HCT116 (cell line): ENCODE measurements at regions not wholly inside any gene's neighbourhood (a gene's known extent, or its start where the extent isn't known, plus 50 kb on each side); places are given as distances from the start of the nearest gene placed in this dataset.

ENCODE experiments used
- ATAC-seq: fragments of 200-7000 bp; cut with Tn5 transposase; 2 replicates; pipeline ENCODE4 v1.9.1; 2020; ENCODE audit warnings: mild to moderate bottlenecking, moderate library complexity
- BruUV-seq: library from RNA; stranded (reverse); fragments of 400-500 nt; replicated peaks from 2 replicates; lab custom pipeline; 2021; lab: Mats Ljungman, UMichigan
- CTCF ChIA-PET: fragments of 300-600 bp; sonication (Branson Sonifier 250); formaldehyde crosslinking; loops from one replicate; lab custom pipeline; 2021; ENCODE audit warnings: antibody characterized with exemption; lab: Charles Lee
- POLR2A ChIA-PET: fragments of 300-600, 350-600 bp; sonication (Branson Sonifier 250); formaldehyde crosslinking; loops from one replicate; lab custom pipeline; 2021; ENCODE audit warnings: antibody characterized with exemption; lab: Charles Lee
- RAD21 ChIA-PET, 2 experiments: fragments of 300-600 bp; sonication (Branson Sonifier 250); formaldehyde crosslinking; loops; one replicate each; lab custom pipeline; 2023; ENCODE audit warnings: low total read pairs in 2 of 2; ENCODE audit not compliant: uncharacterized antibody in 2 of 2, unreplicated experiment in 2 of 2, low non-redundant PET in 1 of 2; lab: Charles Lee
- DNase-seq: peaks from one replicate; pipeline ENCODE4 v3.0.0-alpha.2; 2010; ENCODE audit warnings: low read depth, low spot score
- H2AFZ ChIP-seq: fragments of 200-600 bp; shearing (Covaris generic), sonication (generic); 2 replicates; pipeline ENCODE4 v1.6.1; 2017; ENCODE audit warnings: low read depth, mixed run types, mixed read lengths, antibody characterized with exemption, low read length; ENCODE audit not compliant: poor library complexity, severe bottlenecking
- H3K27ac ChIP-seq: 2 replicates; pipeline ENCODE4 v1.5.1; 2012; ENCODE audit warnings: low read depth, low read length
- H3K27me3 ChIP-seq: fragments of 200-600 bp; sonication (generic); 2 replicates; pipeline ENCODE4 v1.6.1; 2016; ENCODE audit warnings: mixed run types, low read length, mixed read lengths; ENCODE audit not compliant: insufficient read depth
- H3K36me3 ChIP-seq, 2 experiments: fragments of 200-500 bp in 1 of 2; fragments of 200-600 bp in 1 of 2; sonication (Bioruptor generic) in 1 of 2; sonication (generic) in 1 of 2; 2 replicates each; pipeline versions ENCODE4 v1.5.1 to v1.6.1; 2014 to 2016; ENCODE audit warnings: low read length in 2 of 2, inconsistent platforms in 1 of 2, mixed read lengths in 1 of 2, mixed run types in 1 of 2; ENCODE audit not compliant: insufficient read depth in 2 of 2, control insufficient read depth in 1 of 2
- H3K4me1 ChIP-seq, 2 experiments: fragments of 200-600 bp in 1 of 2; sonication (generic) in 1 of 2; 2 replicates each; pipeline versions ENCODE4 v1.5.1 to v1.6.1; 2012 to 2017; ENCODE audit warnings: low read length in 2 of 2, inconsistent platforms in 1 of 2, mild to moderate bottlenecking in 1 of 2, mixed read lengths in 1 of 2, mixed run types in 1 of 2, moderate library complexity in 1 of 2; ENCODE audit not compliant: insufficient read depth in 2 of 2, control insufficient read depth in 1 of 2
- H3K4me2 ChIP-seq: fragments of 200-600 bp; sonication (generic); 2 replicates; pipeline ENCODE4 v1.6.1; 2017; ENCODE audit warnings: mixed run types, low read length, mixed read lengths
- H3K4me3 ChIP-seq, 2 experiments: fragments of 200-600 bp in 1 of 2; sonication (generic) in 1 of 2; replicated peaks in 1 of 2; 2 replicates each; pipeline ENCODE4 v1.5.1; 2011 to 2016; ENCODE audit warnings: low read length in 2 of 2, control low read depth in 1 of 2, low read depth in 1 of 2, mild to moderate bottlenecking in 1 of 2, mixed read lengths in 1 of 2, mixed run types in 1 of 2
- H3K79me2 ChIP-seq: fragments of 200-600 bp; sonication (generic); 2 replicates; pipeline ENCODE4 v1.6.1; 2017; ENCODE audit warnings: mild to moderate bottlenecking, mixed run types, low read length, moderate library complexity, mixed read lengths; ENCODE audit not compliant: insufficient read depth
- H3K9ac ChIP-seq: fragments of 200-600 bp; sonication (generic); 2 replicates; pipeline ENCODE4 v1.6.1; 2016; ENCODE audit warnings: low read length, mixed read lengths
- H3K9me2 ChIP-seq: fragments of 200-600 bp; sonication (generic), shearing (Covaris generic); 2 replicates; pipeline ENCODE4 v1.6.1; 2017; ENCODE audit warnings: mixed run types, mild to moderate bottlenecking, moderate library complexity; ENCODE audit not compliant: insufficient read depth
- H3K9me3 ChIP-seq, 2 experiments: fragments of 200-500 bp in 1 of 2; fragments of 200-600 bp in 1 of 2; sonication (Bioruptor generic) in 1 of 2; sonication (generic) in 1 of 2; 2 replicates each; pipeline ENCODE4 v1.6.1; 2014 to 2017; ENCODE audit warnings: low read length in 2 of 2, mixed read lengths in 2 of 2, inconsistent platforms in 1 of 2, low read depth in 1 of 2, mild to moderate bottlenecking in 1 of 2, mixed run types in 1 of 2, moderate library complexity in 1 of 2; ENCODE audit not compliant: control insufficient read depth in 1 of 2, insufficient read depth in 1 of 2
- H4K20me1 ChIP-seq: fragments of 200-600 bp; sonication (generic), shearing (Covaris generic); 2 replicates; pipeline ENCODE4 v1.6.1; 2017; ENCODE audit warnings: mixed run types, mild to moderate bottlenecking, moderate library complexity; ENCODE audit not compliant: insufficient read depth
- EGR1 ChIP-seq: IDR thresholded peaks from 2 replicates; pipeline ENCODE4 v1.6.1; 2012; ENCODE audit warnings: low read depth
- ELF1 ChIP-seq: IDR thresholded peaks from 2 replicates; pipeline ENCODE4 v1.6.1; 2012; ENCODE audit warnings: low read depth, borderline replicate concordance
- EZH2 ChIP-seq: fragments of 200-600 bp; sonication (generic); IDR thresholded peaks from 2 replicates; pipeline ENCODE4 v1.6.1; 2017; ENCODE audit warnings: antibody characterized with exemption, mixed run types
- EZH2phosphoT487 ChIP-seq: fragments of 200-600 bp; IDR thresholded peaks from 2 replicates; pipeline ENCODE4 v1.6.1; 2018; ENCODE audit warnings: antibody characterized with exemption, borderline replicate concordance
- JUND ChIP-seq: IDR thresholded peaks from 2 replicates; pipeline ENCODE4 v1.6.1; 2012
- POLR2A ChIP-seq: IDR thresholded peaks from 2 replicates; pipeline ENCODE4 v1.7.0; 2011; ENCODE audit warnings: borderline replicate concordance; ENCODE audit not compliant: insufficient read depth, insufficient read length; ENCODE audit errors: extremely low read depth
- POLR2AphosphoS5 ChIP-seq: IDR thresholded peaks from 2 replicates; pipeline ENCODE4 v1.6.1; 2011; ENCODE audit warnings: mild to moderate bottlenecking, low read depth, low read length, moderate library complexity
- SP1 ChIP-seq: IDR thresholded peaks from 2 replicates; pipeline ENCODE4 v1.6.1; 2012; ENCODE audit warnings: low read depth
- SRF ChIP-seq: IDR thresholded peaks from 2 replicates; pipeline ENCODE4 v1.6.1; 2012; ENCODE audit warnings: low read depth
- YY1 ChIP-seq: IDR thresholded peaks from 2 replicates; pipeline ENCODE4 v1.6.1; 2011; ENCODE audit warnings: low read length, low read depth, moderate library complexity, mild to moderate bottlenecking; ENCODE audit not compliant: insufficient replicate concordance; ENCODE audit errors: extremely low read depth
- ZNF274 ChIP-seq: fragments of 200-500 bp; sonication (Bioruptor generic); IDR thresholded peaks from 2 replicates; pipeline ENCODE4 v1.6.1; 2014; ENCODE audit warnings: mild to moderate bottlenecking, low read depth, low read length, inconsistent platforms
- intact Hi-C: fragments of 100-400 bp; cut with micrococcal nuclease; formaldehyde crosslinking; loops from 2 replicates; pipeline ENCODE4 v1.10.0; 2022
- TF ChIP-seq, protein P1 (sequence below): IDR thresholded peaks from 2 replicates; pipeline ENCODE4 v1.6.1; 2012; ENCODE audit warnings: low read depth

DNA sequence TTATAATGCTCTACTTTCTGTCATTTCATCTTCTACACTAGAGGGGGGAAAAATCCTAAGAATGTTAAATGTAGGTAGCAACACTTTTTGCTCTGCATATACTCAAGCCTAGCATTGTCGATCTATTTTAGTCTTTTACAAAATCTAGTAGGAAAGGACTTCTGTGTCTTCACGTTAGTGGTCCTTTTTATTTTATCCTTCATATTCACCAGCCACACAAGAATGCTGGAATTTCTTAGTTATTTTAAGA, 253.0 kb upstream of the FLRT2 start:
- no peaks in the 10 kb centered on the region; the same call in 1 of the 2 replicates for H4K20me1 ChIP-seq
- H3K4me2 ChIP-seq, result no peak overlapping the region
- H3K4me3 ChIP-seq, result no peak overlapping the region
- peaks cover 15% of the 10 kb centered on the region in 2 experiments; a peak in 2 of 4 replicates for H3K9me3 ChIP-seq
- intact Hi-C loops, result no loop called here
- ATAC-seq (no peak), DNase-seq (no peak)
- TF ChIP-seq ELF1 (no peak), POLR2AphosphoS5 (no peak), ZNF274 (no peak), JUND (no peak), POLR2A (no peak), EZH2phosphoT487 (no peak), SP1 (no peak), EZH2 (no peak), SRF (no peak), EGR1 (no peak), YY1 (no peak)
- TF ChIP-seq, protein P1, sequence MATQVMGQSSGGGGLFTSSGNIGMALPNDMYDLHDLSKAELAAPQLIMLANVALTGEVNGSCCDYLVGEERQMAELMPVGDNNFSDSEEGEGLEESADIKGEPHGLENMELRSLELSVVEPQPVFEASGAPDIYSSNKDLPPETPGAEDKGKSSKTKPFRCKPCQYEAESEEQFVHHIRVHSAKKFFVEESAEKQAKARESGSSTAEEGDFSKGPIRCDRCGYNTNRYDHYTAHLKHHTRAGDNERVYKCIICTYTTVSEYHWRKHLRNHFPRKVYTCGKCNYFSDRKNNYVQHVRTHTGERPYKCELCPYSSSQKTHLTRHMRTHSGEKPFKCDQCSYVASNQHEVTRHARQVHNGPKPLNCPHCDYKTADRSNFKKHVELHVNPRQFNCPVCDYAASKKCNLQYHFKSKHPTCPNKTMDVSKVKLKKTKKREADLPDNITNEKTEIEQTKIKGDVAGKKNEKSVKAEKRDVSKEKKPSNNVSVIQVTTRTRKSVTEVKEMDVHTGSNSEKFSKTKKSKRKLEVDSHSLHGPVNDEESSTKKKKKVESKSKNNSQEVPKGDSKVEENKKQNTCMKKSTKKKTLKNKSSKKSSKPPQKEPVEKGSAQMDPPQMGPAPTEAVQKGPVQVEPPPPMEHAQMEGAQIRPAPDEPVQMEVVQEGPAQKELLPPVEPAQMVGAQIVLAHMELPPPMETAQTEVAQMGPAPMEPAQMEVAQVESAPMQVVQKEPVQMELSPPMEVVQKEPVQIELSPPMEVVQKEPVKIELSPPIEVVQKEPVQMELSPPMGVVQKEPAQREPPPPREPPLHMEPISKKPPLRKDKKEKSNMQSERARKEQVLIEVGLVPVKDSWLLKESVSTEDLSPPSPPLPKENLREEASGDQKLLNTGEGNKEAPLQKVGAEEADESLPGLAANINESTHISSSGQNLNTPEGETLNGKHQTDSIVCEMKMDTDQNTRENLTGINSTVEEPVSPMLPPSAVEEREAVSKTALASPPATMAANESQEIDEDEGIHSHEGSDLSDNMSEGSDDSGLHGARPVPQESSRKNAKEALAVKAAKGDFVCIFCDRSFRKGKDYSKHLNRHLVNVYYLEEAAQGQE, result no peak
- H3K9ac ChIP-seq, result no peak overlapping the region
- H3K27me3 ChIP-seq, result no peaks in the 10 kb centered on the region
- H3K27ac ChIP-seq, result no peak overlapping the region
- H3K36me3 ChIP-seq, result no peaks in the 10 kb centered on the region
- ChIA-PET POLR2A (no interaction called here), RAD21 (no interaction called here), CTCF (no interaction called here)
- no TSS peak for BruUV-seq
- H3K4me1 ChIP-seq, result no peaks in the 10 kb centered on the region
- H2AFZ ChIP-seq, result no peak overlapping the region
- no peaks in the 10 kb centered on the region for H3K79me2 ChIP-seq
- H3K9me2 ChIP-seq, result no peaks in the 10 kb centered on the region
